ENCODE measurements at regions not wholly inside any gene's neighbourhood (a gene's known extent, or its start where the extent isn't known, plus 50 kb on each side); places are given as distances from the start of the nearest gene placed in this dataset.

GRCh38 chr5:56443826-56444225 is 210.7 kb upstream of the ANKRD55 start:
- Histone ChIP-seq H2AFZ (ENCODE audit: low read length, unreplicated experiment) (no peak overlapping the region), H3K4me3 (ENCODE audit: low read depth, low read length) (no peak overlapping the region), H3K36me3 (ENCODE audit: insufficient read depth, low read length) (no peaks in the 10 kb centered on the region)

GRCh38 chr5:56440871-56441740 is 208.0 kb upstream of the ANKRD55 start:
- Histone ChIP-seq H3K79me2 (ENCODE audit: control insufficient read depth, insufficient read depth, low read length, unreplicated experiment) (no peaks in the 10 kb centered on the region), H2AFZ (ENCODE audit: low read length, unreplicated experiment) (no peak overlapping the region), H3K27ac (ENCODE audit: low read depth, low read length) (no peak overlapping the region)

More at GRCh38 chr5:56443826-56444225, 210.7 kb upstream of the ANKRD55 start:
- H3K27me3 ChIP-seq (ENCODE audit: insufficient read depth, low read length): no peaks in the 10 kb centered on the region; the same call in 1 of the 2 replicates
- H3K4me1 ChIP-seq (ENCODE audit: control insufficient read depth, insufficient read depth, low read length, unreplicated experiment): peaks cover 3% of the 10 kb centered on the region
- no peaks in the 10 kb centered on the region for H3K79me2 ChIP-seq (ENCODE audit: control insufficient read depth, insufficient read depth, low read length, unreplicated experiment)
- H3K27ac ChIP-seq (ENCODE audit: low read depth, low read length): no peak overlapping the region

GRCh38 chr5:56434986-56435385 is 201.9 kb upstream of the ANKRD55 start:
- H3K4me3 ChIP-seq (ENCODE audit: low read depth, low read length): no peak overlapping the region
- H2AFZ ChIP-seq (ENCODE audit: low read length, unreplicated experiment): no peak overlapping the region
- H3K27me3 ChIP-seq (ENCODE audit: insufficient read depth, low read length): no peaks in the 10 kb centered on the region
- no peak overlapping the region for H3K27ac ChIP-seq (ENCODE audit: low read depth, low read length)
- H3K79me2 ChIP-seq (ENCODE audit: control insufficient read depth, insufficient read depth, low read length, unreplicated experiment): no peaks in the 10 kb centered on the region
- H3K36me3 ChIP-seq (ENCODE audit: insufficient read depth, low read length): no peaks in the 10 kb centered on the region
- H3K4me1 ChIP-seq (ENCODE audit: control insufficient read depth, insufficient read depth, low read length, unreplicated experiment): no peaks in the 10 kb centered on the region

More at GRCh38 chr5:56440871-56441740, 208.0 kb upstream of the ANKRD55 start:
- H3K4me1 ChIP-seq (ENCODE audit: control insufficient read depth, insufficient read depth, low read length, unreplicated experiment): peaks cover 3% of the 10 kb centered on the region
- H3K27me3 ChIP-seq (ENCODE audit: insufficient read depth, low read length): no peaks in the 10 kb centered on the region
- H3K36me3 ChIP-seq (ENCODE audit: insufficient read depth, low read length): no peaks in the 10 kb centered on the region
- no peak overlapping the region for H3K4me3 ChIP-seq (ENCODE audit: low read depth, low read length)

GRCh38 chr5:56433039-56433617 is 200.0 kb upstream of the ANKRD55 start:
- Histone ChIP-seq H3K27me3 (ENCODE audit: insufficient read depth, low read length) (no peaks in the 10 kb centered on the region), H2AFZ (ENCODE audit: low read length, unreplicated experiment) (no peak overlapping the region), H3K27ac (ENCODE audit: low read depth, low read length) (no peak overlapping the region), H3K4me3 (ENCODE audit: low read depth, low read length) (no peak overlapping the region), H3K36me3 (ENCODE audit: insufficient read depth, low read length) (no peaks in the 10 kb centered on the region), H3K4me1 (ENCODE audit: control insufficient read depth, insufficient read depth, low read length, unreplicated experiment) (no peaks in the 10 kb centered on the region), H3K79me2 (ENCODE audit: control insufficient read depth, insufficient read depth, low read length, unreplicated experiment) (no peaks in the 10 kb centered on the region)

GRCh38 chr5:56432321-56432720 is 199.2 kb upstream of the ANKRD55 start:
- Histone ChIP-seq H3K4me1 (ENCODE audit: control insufficient read depth, insufficient read depth, low read length, unreplicated experiment) (no peaks in the 10 kb centered on the region), H3K27me3 (ENCODE audit: insufficient read depth, low read length) (no peaks in the 10 kb centered on the region), H3K36me3 (ENCODE audit: insufficient read depth, low read length) (no peaks in the 10 kb centered on the region), H3K79me2 (ENCODE audit: control insufficient read depth, insufficient read depth, low read length, unreplicated experiment) (no peaks in the 10 kb centered on the region), H3K4me3 (ENCODE audit: low read depth, low read length) (no peak overlapping the region), H2AFZ (ENCODE audit: low read length, unreplicated experiment) (no peak overlapping the region), H3K27ac (ENCODE audit: low read depth, low read length) (no peak overlapping the region)

GRCh38 chr5:56430422-56430821 is 197.3 kb upstream of the ANKRD55 start:
- Histone ChIP-seq H3K4me1 (ENCODE audit: control insufficient read depth, insufficient read depth, low read length, unreplicated experiment) (no peaks in the 10 kb centered on the region), H3K27me3 (ENCODE audit: insufficient read depth, low read length) (no peaks in the 10 kb centered on the region), H3K79me2 (ENCODE audit: control insufficient read depth, insufficient read depth, low read length, unreplicated experiment) (no peaks in the 10 kb centered on the region), H3K4me3 (ENCODE audit: low read depth, low read length) (no peak overlapping the region), H2AFZ (ENCODE audit: low read length, unreplicated experiment) (no peak overlapping the region), H3K27ac (ENCODE audit: low read depth, low read length) (no peak overlapping the region), H3K36me3 (ENCODE audit: insufficient read depth, low read length) (no peaks in the 10 kb centered on the region)

- no peaks in the 10 kb centered on the region for H3K27me3 ChIP-seq (ENCODE audit: insufficient read depth, low read length)
- H2AFZ ChIP-seq (ENCODE audit: low read length, unreplicated experiment): no peak overlapping the region
- no peaks in the 10 kb centered on the region for H3K36me3 ChIP-seq (ENCODE audit: insufficient read depth, low read length)
- H3K4me1 ChIP-seq (ENCODE audit: control insufficient read depth, insufficient read depth, low read length, unreplicated experiment): no peaks in the 10 kb centered on the region
- H3K79me2 ChIP-seq (ENCODE audit: control insufficient read depth, insufficient read depth, low read length, unreplicated experiment): no peaks in the 10 kb centered on the region
- no peak overlapping the region for H3K4me3 ChIP-seq (ENCODE audit: low read depth, low read length)
- no peak overlapping the region for H3K27ac ChIP-seq (ENCODE audit: low read depth, low read length)
Measured at GRCh38 chr5:56429110-56429561, 196.0 kb upstream of the ANKRD55 start.

- Histone ChIP-seq H3K27me3 (ENCODE audit: insufficient read depth, low read length) (no peaks in the 10 kb centered on the region), H3K79me2 (ENCODE audit: control insufficient read depth, insufficient read depth, low read length, unreplicated experiment) (no peaks in the 10 kb centered on the region), H2AFZ (ENCODE audit: low read length, unreplicated experiment) (no peak overlapping the region), H3K4me3 (ENCODE audit: low read depth, low read length) (no peak overlapping the region), H3K27ac (ENCODE audit: low read depth, low read length) (no peak overlapping the region), H3K4me1 (ENCODE audit: control insufficient read depth, insufficient read depth, low read length, unreplicated experiment) (no peaks in the 10 kb centered on the region), H3K36me3 (ENCODE audit: insufficient read depth, low read length) (no peaks in the 10 kb centered on the region)
Measured at GRCh38 chr5:56426693-56427092, 193.6 kb upstream of the ANKRD55 start.

- Histone ChIP-seq H2AFZ (ENCODE audit: low read length, unreplicated experiment) (no peak overlapping the region), H3K4me3 (ENCODE audit: low read depth, low read length) (no peak overlapping the region)
Measured at GRCh38 chr5:56422076-56422762, 189.1 kb upstream of the ANKRD55 start.

GRCh38 chr5:56421246-56422075 is 188.3 kb upstream of the ANKRD55 start:
- Histone ChIP-seq H3K36me3 (ENCODE audit: insufficient read depth, low read length) (no peaks in the 10 kb centered on the region), H3K4me1 (ENCODE audit: control insufficient read depth, insufficient read depth, low read length, unreplicated experiment) (no peaks in the 10 kb centered on the region), H3K4me3 (ENCODE audit: low read depth, low read length) (no peak overlapping the region), H3K79me2 (ENCODE audit: control insufficient read depth, insufficient read depth, low read length, unreplicated experiment) (no peaks in the 10 kb centered on the region), H3K27me3 (ENCODE audit: insufficient read depth, low read length) (no peaks in the 10 kb centered on the region), H2AFZ (ENCODE audit: low read length, unreplicated experiment) (no peak overlapping the region), H3K27ac (ENCODE audit: low read depth, low read length) (no peak overlapping the region)

More at GRCh38 chr5:56422076-56422762, 189.1 kb upstream of the ANKRD55 start:
- Histone ChIP-seq H3K27me3 (ENCODE audit: insufficient read depth, low read length) (no peaks in the 10 kb centered on the region), H3K27ac (ENCODE audit: low read depth, low read length) (no peak overlapping the region), H3K79me2 (ENCODE audit: control insufficient read depth, insufficient read depth, low read length, unreplicated experiment) (no peaks in the 10 kb centered on the region), H3K36me3 (ENCODE audit: insufficient read depth, low read length) (no peaks in the 10 kb centered on the region), H3K4me1 (ENCODE audit: control insufficient read depth, insufficient read depth, low read length, unreplicated experiment) (no peaks in the 10 kb centered on the region)
